Loucy (cell line): ENCODE measurements at regions not wholly inside any gene's neighbourhood (a gene's known extent, or its start where the extent isn't known, plus 50 kb on each side); places are given as distances from the start of the nearest gene placed in this dataset.

Experiments
- CTCF ChIP-seq: fragments of 200-600 bp; sonication (generic); conservative IDR thresholded peaks from 2 replicates; pipeline ENCODE4 v1.5.1; 2014; ENCODE audit warnings: mild to moderate bottlenecking, antibody characterized with exemption, low read length
- EZH2phosphoT487 ChIP-seq: fragments of 200-600 bp; IDR thresholded peaks from 2 replicates; pipeline ENCODE4 v1.6.1; 2018; ENCODE audit warnings: antibody characterized with exemption, mild to moderate bottlenecking, moderate library complexity, borderline replicate concordance

GRCh38 chr10:2777666-2778355 lies 289.5 kb upstream of the PFKP start:
- TF ChIP-seq CTCF (no peak), EZH2phosphoT487 (no peak)
